ENCODE measurements at regions not wholly inside any gene's neighbourhood (a gene's known extent, or its start where the extent isn't known, plus 50 kb on each side); places are given as distances from the start of the nearest gene placed in this dataset.

DNA sequence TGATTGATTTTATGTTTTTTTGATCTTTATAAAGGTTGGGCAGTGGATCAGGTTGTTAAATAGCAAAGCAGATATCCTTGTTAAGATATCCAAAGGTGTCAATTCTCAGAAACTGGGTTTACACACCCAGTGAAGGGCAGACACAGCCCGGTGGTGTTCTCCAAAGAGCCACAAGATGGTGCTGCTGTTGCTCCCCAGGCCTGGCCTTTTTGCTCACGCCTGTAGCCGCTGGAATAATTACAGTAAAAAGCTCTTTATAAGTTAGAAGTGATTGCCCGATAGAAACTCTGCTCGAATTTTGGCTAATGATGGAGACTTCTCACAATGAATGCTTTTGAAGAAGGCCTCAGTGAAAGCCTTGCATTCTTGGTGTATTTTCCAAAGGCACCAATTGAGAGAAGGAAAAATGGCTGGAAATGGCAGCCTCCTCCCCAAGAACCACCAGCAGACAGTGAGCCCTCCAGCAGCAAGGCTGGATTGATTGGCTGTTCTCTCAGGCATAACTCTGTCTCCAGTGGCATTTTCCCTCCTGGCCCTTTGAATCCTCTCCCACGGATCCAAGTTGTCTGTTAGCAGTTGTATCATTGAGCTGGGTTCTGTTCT, 120.5 kb upstream of the CHD6 start:
- no peak overlapping the region for H2AFZ ChIP-seq (replicated peaks; ENCODE audit: low read length, poor library complexity)
- H2AK9ac ChIP-seq (replicated peaks; ENCODE audit: low read depth, low read length, poor library complexity) = no peak overlapping the region
- H4K5ac ChIP-seq (ENCODE audit: low read depth, low read length) = no peak overlapping the region
- peak; percentile 97 for ATAC-seq (ENCODE audit: low read depth)
- no peak overlapping the region for H4K91ac ChIP-seq (ENCODE audit: insufficient read depth, low read depth, low read length)
- no peak overlapping the region for H3K9ac ChIP-seq (ENCODE audit: low read depth, low read length)
- no peak overlapping the region for H3K4ac ChIP-seq (ENCODE audit: low read depth, low read length)
- no peak overlapping the region for H2BK15ac ChIP-seq (ENCODE audit: low read depth, low read length)
- peak; percentile 31 for DNase-seq
- no peak overlapping the region for H3K14ac ChIP-seq (replicated peaks; ENCODE audit: low read depth, low read length)
- no peak overlapping the region for H3K23ac ChIP-seq (ENCODE audit: low read depth, low read length)
- H3K56ac ChIP-seq (ENCODE audit: extremely low read depth, insufficient read depth, low read length) = no peak overlapping the region
- no peaks in the 10 kb centered on the region for H3K36me3 ChIP-seq (ENCODE audit: control insufficient read depth, insufficient read depth, low read length)
- no peak overlapping the region for H3K4me2 ChIP-seq (ENCODE audit: low read depth, low read length)
- no peak overlapping the region for H3K4me3 ChIP-seq (ENCODE audit: insufficient read depth, low read depth, low read length)
- no peak overlapping the region for H3K18ac ChIP-seq (ENCODE audit: low read depth, low read length)
- no peaks in the 10 kb centered on the region for H3K9me3 ChIP-seq (ENCODE audit: control insufficient read depth, insufficient read depth, low read length)
- H2BK5ac ChIP-seq (ENCODE audit: low read depth, low read length, poor library complexity, severe bottlenecking) = no peak overlapping the region
- H3K4me1 ChIP-seq (ENCODE audit: control insufficient read depth, insufficient read depth, low read length) = no peaks in the 10 kb centered on the region
- no peaks in the 10 kb centered on the region for H3K79me1 ChIP-seq (ENCODE audit: low read depth in 1 of 2, low read length in 2 of 2)
- dilution Hi-C loops (cut with HindIII; ENCODE audit: low sequenced_read_pairs, unreplicated experiment) (no loop called here), intact Hi-C loops (cut with micrococcal nuclease) (loop anchor here (1.0 kb wide), 2 partner anchors 1449 to 1671 kb away; no protein-coding TSS in a partner anchor), in situ Hi-C loops (cut with MboI; ENCODE audit: low sequenced_read_pairs) (loop anchor here (5.0 kb wide), 2 partner anchors 1454 to 1669 kb away; no protein-coding TSS in a partner anchor)
- no TSS peak for BruUV-seq (replicated peaks)
- ChIA-PET CTCF (interaction anchor here (0.6 to 1.3 kb wide), 6 partner anchors 9 to 1728 kb away, joined by 3 to 6 read pairs (median 4); no protein-coding TSS in a partner anchor), POLR2A (ENCODE audit: unreplicated experiment) (no interaction called here)
- no peaks in the 10 kb centered on the region for H4K20me1 ChIP-seq (ENCODE audit: insufficient read depth, low read length)
- TF ChIP-seq RAD21 (IDR thresholded peaks at IDR 0.05; ENCODE audit: low read length) (peak; percentile 80), MAFK (IDR thresholded peaks at IDR 0.05; ENCODE audit: low read depth, low read length) (no peak), SMC3 (IDR thresholded peaks at IDR 0.05; ENCODE audit: low read depth, low read length) (peak; percentile 77)
- TF ChIP-seq, protein P1, sequence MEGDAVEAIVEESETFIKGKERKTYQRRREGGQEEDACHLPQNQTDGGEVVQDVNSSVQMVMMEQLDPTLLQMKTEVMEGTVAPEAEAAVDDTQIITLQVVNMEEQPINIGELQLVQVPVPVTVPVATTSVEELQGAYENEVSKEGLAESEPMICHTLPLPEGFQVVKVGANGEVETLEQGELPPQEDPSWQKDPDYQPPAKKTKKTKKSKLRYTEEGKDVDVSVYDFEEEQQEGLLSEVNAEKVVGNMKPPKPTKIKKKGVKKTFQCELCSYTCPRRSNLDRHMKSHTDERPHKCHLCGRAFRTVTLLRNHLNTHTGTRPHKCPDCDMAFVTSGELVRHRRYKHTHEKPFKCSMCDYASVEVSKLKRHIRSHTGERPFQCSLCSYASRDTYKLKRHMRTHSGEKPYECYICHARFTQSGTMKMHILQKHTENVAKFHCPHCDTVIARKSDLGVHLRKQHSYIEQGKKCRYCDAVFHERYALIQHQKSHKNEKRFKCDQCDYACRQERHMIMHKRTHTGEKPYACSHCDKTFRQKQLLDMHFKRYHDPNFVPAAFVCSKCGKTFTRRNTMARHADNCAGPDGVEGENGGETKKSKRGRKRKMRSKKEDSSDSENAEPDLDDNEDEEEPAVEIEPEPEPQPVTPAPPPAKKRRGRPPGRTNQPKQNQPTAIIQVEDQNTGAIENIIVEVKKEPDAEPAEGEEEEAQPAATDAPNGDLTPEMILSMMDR (conservative IDR thresholded peaks at IDR 0.05; ENCODE audit: low read depth, low read length) = peak; percentile 78
- no peak overlapping the region for H2BK20ac ChIP-seq (ENCODE audit: low read depth, low read length)
- no peak overlapping the region for H2BK120ac ChIP-seq (ENCODE audit: low read depth, low read length)
- H3K27ac ChIP-seq (ENCODE audit: insufficient read depth, low read length) = no peak overlapping the region
- H3K27me3 ChIP-seq (ENCODE audit: control insufficient read depth, insufficient read depth, low read length) = no peaks in the 10 kb centered on the region
- H3K9me1 ChIP-seq (ENCODE audit: insufficient read depth, low read length) = no peaks in the 10 kb centered on the region
- H2AK5ac ChIP-seq (ENCODE audit: low read depth, low read length) = no peak overlapping the region
- WGBS, 2 experiments (ENCODE audit: extremely low coverage in 2 of 2, insufficient read length in 1 of 2) = 0% methylated on average over 1 of the region's 6 CpGs; no CpG with 5 or more reads in 1 of the 2 experiments
- no peak overlapping the region for H4K8ac ChIP-seq (ENCODE audit: low read depth in 2 of 2, low read length in 2 of 2)
